HEK293 (cell line): ENCODE measurements at regions not wholly inside any gene's neighbourhood (a gene's known extent, or its start where the extent isn't known, plus 50 kb on each side); places are given as distances from the start of the nearest gene placed in this dataset.

Source experiments
- CTCF ChIP-seq: fragments of 450-650 bp; formaldehyde crosslinking; IDR thresholded peaks from 2 replicates; pipeline ENCODE4 v1.5.1; 2016; ENCODE audit warnings: missing biosample characterization, missing genetic modification characterization
- HOXA7 ChIP-seq: sonication (generic); formaldehyde crosslinking; IDR thresholded peaks from 2 replicates; pipeline ENCODE4 v1.8.1; 2022; ENCODE audit warnings: missing genetic modification reagents, borderline replicate concordance

DNA sequence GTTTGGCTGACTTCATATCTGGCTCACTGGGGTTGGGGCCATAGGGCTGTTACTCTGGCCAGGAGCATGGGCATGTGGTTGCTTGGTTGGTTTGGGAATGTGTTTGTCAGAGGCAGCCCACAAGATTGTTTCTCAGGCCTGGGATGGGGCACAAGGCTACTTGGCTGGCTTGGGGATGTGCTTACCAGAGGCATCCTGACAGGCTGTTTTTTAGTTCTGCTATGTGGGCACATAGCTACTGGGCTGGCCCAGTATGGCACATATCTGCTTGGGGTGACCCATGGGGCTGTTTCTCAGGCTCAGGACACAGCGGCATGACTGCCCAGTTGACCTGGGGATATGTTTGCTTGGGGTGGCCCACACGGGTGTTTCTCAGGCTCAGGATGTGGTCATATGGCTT is 94.6 kb upstream of the PGR start:
- TF ChIP-seq HOXA7 (CRISPR knock-in tag), result no peak
- no peak for TF ChIP-seq CTCF
